RWPE1 (cell line): ENCODE measurements at regions not wholly inside any gene's neighbourhood (a gene's known extent, or its start where the extent isn't known, plus 50 kb on each side); places are given as distances from the start of the nearest gene placed in this dataset.

Experiments
- CTCF ChIA-PET: fragments of 350-600 bp; sonication (Branson Sonifier 250); formaldehyde crosslinking; extraction: SDS; loops from one replicate; lab custom pipeline; 2021; lab: Yijun Ruan, JAX
- POLR2A ChIA-PET: fragments of 400-600 bp; formaldehyde crosslinking; extraction: SDS; loops from one replicate; lab custom pipeline; 2020; ENCODE audit warnings: antibody characterized with exemption; ENCODE audit not compliant: low non-redundant PET; lab: Yijun Ruan, JAX
- DNase-seq: peaks from one replicate; pipeline ENCODE4 v3.0.0; 2012; ENCODE audit warnings: low spot score
- H3K27ac ChIP-seq: fragments of 450-650 bp; 2 replicates; pipeline ENCODE4 v1.5.1; 2017
- CTCF ChIP-seq: fragments of 450-650 bp; conservative IDR thresholded peaks from 2 replicates; pipeline ENCODE4 v1.5.1; 2017; ENCODE audit warnings: low read depth, mild to moderate bottlenecking

- peak overlapping the region; percentile 81 for H3K27ac ChIP-seq
- peak; percentile 21; the same call in 1 of the 2 replicates for TF ChIP-seq CTCF
- POLR2A ChIA-PET: no interaction called here
- DNase-seq: no peak
- CTCF ChIA-PET: interaction anchor here (0.6 to 1.1 kb wide), 9 partner anchors 19 to 545 kb away, joined by 3 to 10 read pairs (median 3); no protein-coding TSS in a partner anchor
Observed at GRCh38 chr10:29858702-29859267, 200.6 kb downstream of the JCAD start.

- TF ChIP-seq CTCF: peak; percentile 70
- ChIA-PET CTCF (interaction anchor here (0.6 to 1.1 kb wide), 11 partner anchors 25 to 546 kb away, joined by 3 to 10 read pairs (median 3); no protein-coding TSS in a partner anchor), POLR2A (no interaction called here)
- peak; percentile 71 for DNase-seq
- H3K27ac ChIP-seq: peak overlapping the region; percentile 81
Observed at GRCh38 chr10:29857843-29858701, 201.3 kb downstream of the JCAD start.

- no peak for DNase-seq
- ChIA-PET CTCF (no interaction called here), POLR2A (no interaction called here)
- TF ChIP-seq CTCF: no peak
- H3K27ac ChIP-seq: no peak overlapping the region
Observed at GRCh38 chr10:29856295-29856694, 203.1 kb downstream of the JCAD start.

- no peak overlapping the region for H3K27ac ChIP-seq
- TF ChIP-seq CTCF: no peak
- DNase-seq: no peak
- ChIA-PET CTCF (interaction anchor here (0.7 to 1.2 kb wide), 3 partner anchors 14 to 219 kb away, joined by 3 to 5 read pairs (median 3); no protein-coding TSS in a partner anchor), POLR2A (no interaction called here)
Observed at GRCh38 chr10:29853913-29854312, 205.5 kb downstream of the JCAD start.

GRCh38 chr10:29851241-29851640, 208.1 kb downstream of the JCAD start:
- H3K27ac ChIP-seq: no peak overlapping the region
- ChIA-PET CTCF (no interaction called here), POLR2A (no interaction called here)
- no peak for TF ChIP-seq CTCF
- DNase-seq: no peak

GRCh38 chr10:29850371-29850770, 209.0 kb downstream of the JCAD start:
- DNase-seq: no peak
- no peak overlapping the region for H3K27ac ChIP-seq

More at GRCh38 chr10:29850371-29850770, 209.0 kb downstream of the JCAD start:
- ChIA-PET POLR2A (no interaction called here), CTCF (no interaction called here)
- TF ChIP-seq CTCF: no peak
